Thyroid gland (tissue), 4 donors: ENCODE measurements at regions not wholly inside any gene's neighbourhood (a gene's known extent, or its start where the extent isn't known, plus 50 kb on each side); places are given as distances from the start of the nearest gene placed in this dataset.

Experiments used
- CTCF ChIP-seq, 6 experiments: fragments of 200-600 bp in 3 of 6; fragments of 450-650 bp in 3 of 6; sonication (generic) in 3 of 6; IDR thresholded peaks; one replicate each; pipeline ENCODE4 v1.5.1; 2016 to 2019; ENCODE audit warnings: antibody characterized with exemption in 6 of 6, mild to moderate bottlenecking in 2 of 6, inconsistent platforms in 1 of 6, moderate library complexity in 1 of 6
- POLR2A ChIP-seq, 2 donors: fragments of 450-650 bp; IDR thresholded peaks; one replicate each; pipeline ENCODE4 v1.6.1; 2017; ENCODE audit warnings: antibody characterized with exemption in 2 of 2, mild to moderate bottlenecking in 2 of 2, moderate library complexity in 1 of 2

GRCh38 chr2:167859676-167860075 is 387.7 kb downstream of the STK39 start:
- TF ChIP-seq POLR2A (IDR thresholded peaks at IDR 0.05) (no peak), CTCF (IDR thresholded peaks at IDR 0.05) (no peak)
